Thymus (tissue), 11 donors: ENCODE measurements at regions not wholly inside any gene's neighbourhood (a gene's known extent, or its start where the extent isn't known, plus 50 kb on each side); places are given as distances from the start of the nearest gene placed in this dataset.

ENCODE experiments used
- DNase-seq, 9 donors: peaks; one replicate each; pipeline ENCODE4 v3.0.0-alpha.2; 2013; ENCODE audit warnings: low spot score in 9 of 9, low read depth in 6 of 9, missing footprints in 1 of 9
- H3K27ac ChIP-seq, 2 donors: one replicate each; pipeline ENCODE4 v1.5.1; 2013; ENCODE audit warnings: control low read depth in 1 of 2, low read depth in 1 of 2, low read length in 1 of 2, mild to moderate bottlenecking in 1 of 2, moderate library complexity in 1 of 2
- H3K27me3 ChIP-seq, 2 donors: one replicate each; pipeline ENCODE4 v1.5.1; 2013; ENCODE audit warnings: low read length in 1 of 2; ENCODE audit not compliant: control insufficient read depth in 2 of 2, insufficient read depth in 1 of 2
- H3K36me3 ChIP-seq, 2 donors: one replicate each; pipeline ENCODE4 v1.5.1; 2013; ENCODE audit warnings: low read length in 1 of 2, mild to moderate bottlenecking in 1 of 2, moderate library complexity in 1 of 2; ENCODE audit not compliant: control insufficient read depth in 2 of 2, insufficient read depth in 2 of 2
- H3K4me1 ChIP-seq, 2 donors: one replicate each; pipeline ENCODE4 v1.5.1; 2013; ENCODE audit warnings: low read length in 2 of 2; ENCODE audit not compliant: control insufficient read depth in 2 of 2, insufficient read depth in 2 of 2
- H3K4me3 ChIP-seq, 2 donors: one replicate each; pipeline ENCODE4 v1.5.1; 2013; ENCODE audit warnings: low read length in 2 of 2, control low read depth in 1 of 2, mild to moderate bottlenecking in 1 of 2
- H3K9me3 ChIP-seq, 2 donors: one replicate each; pipeline ENCODE4 v1.5.1; 2013; ENCODE audit warnings: low read length in 1 of 2, mild to moderate bottlenecking in 1 of 2; ENCODE audit not compliant: control insufficient read depth in 2 of 2, insufficient read depth in 1 of 2
- WGBS: extraction: QIAGEN DNeasy Blood & Tissue Kit; methylation state at CpG from one replicate; pipeline ENCODE4 v1.1.7; 2013; 5-methylcytosine and 5-hydroxymethylcytosine counted together
- donor health status: healthy.

DNA sequence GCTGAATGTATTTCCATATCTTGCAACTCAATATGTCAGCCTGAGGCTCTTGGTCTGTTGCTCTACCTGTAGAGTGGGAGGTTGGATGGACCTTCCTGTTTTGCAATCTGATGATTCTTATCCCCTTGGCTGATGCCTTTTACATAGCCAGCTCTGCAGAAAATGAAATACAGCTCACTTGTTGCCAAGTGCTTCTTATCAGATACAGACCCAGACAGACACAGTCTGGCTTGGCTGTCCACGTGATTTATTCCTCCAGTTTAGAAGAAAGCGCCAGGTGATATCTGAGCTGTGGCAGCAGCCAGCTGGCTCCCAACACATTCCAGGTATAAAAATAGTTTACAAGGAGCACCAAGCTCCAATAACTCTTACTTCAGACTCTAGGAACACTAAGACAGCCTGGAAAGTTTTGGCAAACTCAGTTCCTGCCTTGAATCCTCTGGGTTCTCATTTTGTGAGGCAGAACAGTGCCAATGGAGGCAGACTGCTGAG is 479.2 kb upstream of the USP24 start:
- H3K9me3 ChIP-seq: no peaks in the 10 kb centered on the region
- H3K27me3 ChIP-seq: no peaks in the 10 kb centered on the region
- H3K27ac ChIP-seq: peak overlapping the region in 1 of 2 donors; percentile 46
- H3K36me3 ChIP-seq: no peaks in the 10 kb centered on the region
- no peak overlapping the region for H3K4me3 ChIP-seq
- DNase-seq: peak in 1 of 9 donors; percentile 16
- peaks cover 0 to 5% of the 10 kb centered on the region in 2 donors for H3K4me1 ChIP-seq
- 95% methylated on average over 2 of the region's 2 CpGs for WGBS

DNA sequence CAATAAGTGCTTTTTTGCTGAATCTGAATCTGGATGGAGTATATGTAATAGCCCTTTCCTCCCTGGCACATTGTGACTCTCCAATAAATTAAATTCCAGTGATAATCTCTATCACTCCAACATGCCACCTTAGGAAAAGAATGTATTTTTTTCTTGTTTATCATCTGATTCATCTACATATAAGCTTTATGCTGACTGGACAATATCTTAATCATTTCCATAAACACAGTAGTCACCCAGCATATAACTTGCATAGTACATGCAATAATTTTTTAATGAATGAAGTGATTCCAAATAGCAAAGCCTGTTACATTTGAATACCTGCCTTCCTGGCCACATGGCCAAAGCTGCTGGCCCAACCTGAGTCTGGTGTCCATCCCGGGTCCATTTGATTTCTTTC is 477.6 kb upstream of the USP24 start:
- Histone ChIP-seq H3K36me3 (no peaks in the 10 kb centered on the region), H3K27me3 (no peaks in the 10 kb centered on the region), H3K27ac (no peak overlapping the region), H3K4me3 (no peak overlapping the region), H3K4me1 (peaks cover 0 to 5% of the 10 kb centered on the region in 2 donors), H3K9me3 (no peaks in the 10 kb centered on the region)
- 96% methylated on average over 1 of the region's 1 CpG for WGBS
- DNase-seq: no peak

- DNase-seq: no peak
- Histone ChIP-seq H3K4me3 (no peak overlapping the region), H3K36me3 (no peaks in the 10 kb centered on the region), H3K9me3 (no peaks in the 10 kb centered on the region), H3K27ac (no peak overlapping the region), H3K4me1 (peaks cover 0 to 5% of the 10 kb centered on the region in 2 donors), H3K27me3 (no peaks in the 10 kb centered on the region)
- 87% methylated on average over 4 of the region's 4 CpGs for WGBS
Measured at GRCh38 chr1:55690366-55690765, 475.2 kb upstream of the USP24 start.

- H3K27ac ChIP-seq: no peak overlapping the region
- H3K4me3 ChIP-seq: no peak overlapping the region
- 99% methylated on average over 3 of the region's 3 CpGs for WGBS
- H3K27me3 ChIP-seq: no peaks in the 10 kb centered on the region
- no peak for DNase-seq
- H3K36me3 ChIP-seq: no peaks in the 10 kb centered on the region
- H3K9me3 ChIP-seq: no peaks in the 10 kb centered on the region
- H3K4me1 ChIP-seq: peaks cover 0 to 5% of the 10 kb centered on the region in 2 donors
Measured at GRCh38 chr1:55689800-55690199, 474.6 kb upstream of the USP24 start.

GRCh38 chr1:55685560-55685959 is 470.4 kb upstream of the USP24 start:
- Histone ChIP-seq H3K36me3 (no peaks in the 10 kb centered on the region), H3K27me3 (no peaks in the 10 kb centered on the region), H3K4me1 (no peaks in the 10 kb centered on the region), H3K9me3 (no peaks in the 10 kb centered on the region), H3K4me3 (no peak overlapping the region), H3K27ac (no peak overlapping the region)
- 94% methylated on average over 7 of the region's 7 CpGs for WGBS
- no peak for DNase-seq

- no peaks in the 10 kb centered on the region for H3K27me3 ChIP-seq
- H3K4me3 ChIP-seq: no peak overlapping the region
- H3K36me3 ChIP-seq: no peaks in the 10 kb centered on the region
- no peaks in the 10 kb centered on the region for H3K9me3 ChIP-seq
- no peaks in the 10 kb centered on the region for H3K4me1 ChIP-seq
- no peak for DNase-seq
- H3K27ac ChIP-seq: no peak overlapping the region
Measured at GRCh38 chr1:55684131-55684650, 469.0 kb upstream of the USP24 start.

DNA sequence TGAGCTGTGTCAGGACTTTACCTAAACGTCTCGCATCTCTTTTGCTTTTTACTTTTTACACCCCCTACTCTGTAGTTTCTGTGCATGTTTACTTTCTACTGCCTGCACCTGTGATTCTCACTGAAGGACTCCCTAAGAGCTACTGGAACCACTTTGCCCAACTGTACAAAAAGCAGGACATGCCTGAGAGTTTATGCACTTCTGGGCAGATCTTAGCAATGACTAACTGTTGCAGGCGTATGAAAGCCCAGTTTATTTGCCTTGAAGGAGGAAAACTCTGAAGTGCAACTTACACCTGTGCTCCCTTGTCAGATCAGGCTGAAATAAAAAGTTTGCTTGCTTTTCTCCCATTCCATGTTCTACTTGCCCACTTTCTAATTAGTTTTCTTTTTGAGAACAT is 467.0 kb upstream of the USP24 start:
- no peaks in the 10 kb centered on the region for H3K9me3 ChIP-seq
- DNase-seq: no peak

DNA sequence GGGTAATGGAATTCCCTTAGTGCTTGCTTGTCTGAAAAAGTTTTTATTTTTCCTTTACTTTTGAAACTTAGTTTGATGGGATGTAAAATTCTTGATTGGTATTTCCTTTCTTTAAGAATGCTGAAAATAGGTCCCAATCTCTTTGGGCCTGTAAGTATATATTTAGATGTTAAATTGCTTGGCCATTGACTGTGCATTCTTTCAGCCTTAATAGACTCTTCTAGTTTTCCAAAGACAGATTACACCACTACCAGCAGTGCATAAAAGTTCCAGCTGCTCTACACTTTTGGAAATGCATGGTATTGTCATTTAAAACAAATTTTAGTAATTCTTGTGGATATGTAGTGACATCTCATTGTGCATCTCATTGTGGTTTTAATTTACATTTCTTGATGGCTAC is 464.8 kb upstream of the USP24 start:
- Histone ChIP-seq H3K4me3 (no peak overlapping the region), H3K27ac (no peak overlapping the region), H3K36me3 (no peaks in the 10 kb centered on the region), H3K4me1 (no peaks in the 10 kb centered on the region), H3K27me3 (no peaks in the 10 kb centered on the region), H3K9me3 (no peaks in the 10 kb centered on the region)
- no peak for DNase-seq

More for the DNA sequence above, 467.0 kb upstream of the USP24 start:
- 98% methylated on average over 3 of the region's 3 CpGs for WGBS
- no peak overlapping the region for H3K4me3 ChIP-seq
- H3K27me3 ChIP-seq: no peaks in the 10 kb centered on the region
- no peaks in the 10 kb centered on the region for H3K4me1 ChIP-seq
- no peak overlapping the region for H3K27ac ChIP-seq
- H3K36me3 ChIP-seq: no peaks in the 10 kb centered on the region

- 82% methylated on average over 1 of the region's 1 CpG for WGBS
- no peaks in the 10 kb centered on the region for H3K36me3 ChIP-seq
Measured at GRCh38 chr1:55673416-55673815, 458.3 kb upstream of the USP24 start.

More at GRCh38 chr1:55673416-55673815, 458.3 kb upstream of the USP24 start:
- DNase-seq: no peak
- H3K27ac ChIP-seq: no peak overlapping the region
- H3K9me3 ChIP-seq: no peaks in the 10 kb centered on the region
- no peak overlapping the region for H3K4me3 ChIP-seq
- H3K27me3 ChIP-seq: no peaks in the 10 kb centered on the region
- no peaks in the 10 kb centered on the region for H3K4me1 ChIP-seq
